Epithelial cell of esophagus (primary cell): ENCODE measurements at regions not wholly inside any gene's neighbourhood (a gene's known extent, or its start where the extent isn't known, plus 50 kb on each side); places are given as distances from the start of the nearest gene placed in this dataset.
A peak's percentile ranks its signal among the peaks of the same experiment; 100 is the strongest.

ENCODE experiments used
- DNase-seq: peaks from one replicate; pipeline ENCODE4 v3.0.0; 2010; ENCODE audit warnings: low read depth
- H3K4me3 ChIP-seq: 2 replicates; pipeline ENCODE4 v1.5.1; 2011; ENCODE audit warnings: mild to moderate bottlenecking, low read length, control low read depth
- TF ChIP-seq, protein P1 (sequence below): IDR thresholded peaks from 2 replicates; pipeline ENCODE4 v1.5.1; 2011; ENCODE audit warnings: low read depth, mild to moderate bottlenecking, low read length, control low read depth, inconsistent platforms; ENCODE audit not compliant: insufficient read depth; ENCODE audit errors: missing control alignments

DNA sequence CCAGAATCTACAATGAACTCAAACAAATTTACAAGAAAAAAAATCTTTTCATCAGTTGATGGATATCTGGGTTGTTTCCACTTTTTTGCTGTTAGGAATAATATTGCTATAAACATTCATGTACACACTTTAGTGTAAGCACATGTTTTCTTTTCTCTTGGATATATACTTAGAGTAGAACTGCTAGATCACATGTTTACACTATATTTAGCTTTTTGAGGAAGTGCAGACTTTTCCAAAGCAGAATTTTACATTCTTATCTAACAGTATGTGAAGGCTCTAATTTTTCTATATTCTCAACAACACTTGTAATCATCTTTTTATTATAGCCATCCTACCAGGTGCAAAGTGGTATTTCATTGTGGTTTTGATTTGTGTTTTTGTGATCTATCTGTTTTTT lies 103.6 kb upstream of the RMP24 start:
- no peak overlapping the region for H3K4me3 ChIP-seq
- no peak for DNase-seq
- TF ChIP-seq, protein P1, sequence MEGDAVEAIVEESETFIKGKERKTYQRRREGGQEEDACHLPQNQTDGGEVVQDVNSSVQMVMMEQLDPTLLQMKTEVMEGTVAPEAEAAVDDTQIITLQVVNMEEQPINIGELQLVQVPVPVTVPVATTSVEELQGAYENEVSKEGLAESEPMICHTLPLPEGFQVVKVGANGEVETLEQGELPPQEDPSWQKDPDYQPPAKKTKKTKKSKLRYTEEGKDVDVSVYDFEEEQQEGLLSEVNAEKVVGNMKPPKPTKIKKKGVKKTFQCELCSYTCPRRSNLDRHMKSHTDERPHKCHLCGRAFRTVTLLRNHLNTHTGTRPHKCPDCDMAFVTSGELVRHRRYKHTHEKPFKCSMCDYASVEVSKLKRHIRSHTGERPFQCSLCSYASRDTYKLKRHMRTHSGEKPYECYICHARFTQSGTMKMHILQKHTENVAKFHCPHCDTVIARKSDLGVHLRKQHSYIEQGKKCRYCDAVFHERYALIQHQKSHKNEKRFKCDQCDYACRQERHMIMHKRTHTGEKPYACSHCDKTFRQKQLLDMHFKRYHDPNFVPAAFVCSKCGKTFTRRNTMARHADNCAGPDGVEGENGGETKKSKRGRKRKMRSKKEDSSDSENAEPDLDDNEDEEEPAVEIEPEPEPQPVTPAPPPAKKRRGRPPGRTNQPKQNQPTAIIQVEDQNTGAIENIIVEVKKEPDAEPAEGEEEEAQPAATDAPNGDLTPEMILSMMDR: no peak

DNA sequence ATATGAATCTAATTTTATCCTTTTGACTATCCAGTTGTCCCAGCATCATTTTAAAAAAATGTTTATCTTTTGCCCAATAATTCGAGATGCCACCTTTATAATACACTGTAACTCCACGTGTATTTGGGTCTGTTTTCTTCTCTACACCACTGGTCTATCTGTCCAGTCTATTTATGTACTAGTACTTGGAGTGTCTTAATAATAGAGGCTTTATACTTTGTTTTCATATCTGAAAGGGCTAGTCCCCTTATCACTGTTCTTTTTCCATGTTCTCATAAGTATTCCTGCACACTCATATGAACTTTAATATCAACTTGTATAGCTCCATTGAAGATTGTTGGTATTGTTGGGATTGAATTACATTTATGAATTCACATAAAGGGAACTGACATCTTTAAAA lies 101.1 kb upstream of the RMP24 start:
- TF ChIP-seq, protein P1: no peak
- H3K4me3 ChIP-seq: no peak overlapping the region
- no peak for DNase-seq

DNA sequence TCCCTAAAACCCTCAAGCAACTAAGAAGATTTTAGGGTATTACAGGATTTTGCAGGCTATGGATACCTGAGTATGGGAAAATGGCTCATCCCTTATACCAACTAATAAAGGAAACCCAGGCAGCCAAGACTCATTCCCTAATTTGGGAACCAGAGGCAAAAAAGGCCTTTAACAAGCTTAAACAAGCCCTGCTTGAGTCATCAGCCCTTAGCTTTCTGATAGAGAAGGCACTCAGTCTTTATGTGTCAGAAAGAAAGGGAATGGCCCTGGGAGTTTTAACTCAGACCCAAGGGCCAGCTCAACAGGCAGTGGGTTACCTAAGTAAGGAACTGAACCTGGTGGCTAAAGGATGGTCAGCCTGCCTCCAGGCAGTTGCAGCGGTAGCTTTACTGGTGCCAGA lies 96.9 kb upstream of the RMP24 start:
- TF ChIP-seq, protein P1: no peak
- no peak overlapping the region for H3K4me3 ChIP-seq
- peak; percentile 95 for DNase-seq

DNA sequence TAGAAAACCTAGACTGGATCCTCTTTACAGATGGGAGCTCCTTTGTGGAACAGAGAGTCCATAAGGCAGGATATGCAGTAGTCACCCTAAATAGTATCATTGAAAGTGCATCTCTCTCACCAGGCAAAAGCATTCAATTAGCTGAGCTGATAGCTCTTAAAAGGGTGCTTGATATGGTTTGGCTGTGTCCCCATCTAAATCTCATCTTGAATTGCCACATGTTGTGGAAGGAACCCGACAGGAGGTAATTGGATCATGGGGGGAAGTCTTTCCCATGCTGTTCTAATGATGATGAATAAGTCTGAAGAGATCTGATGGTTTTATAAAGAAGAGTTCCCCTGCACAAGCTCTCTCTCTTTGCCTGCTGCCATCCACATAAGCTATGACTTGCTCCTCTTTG lies 96.2 kb upstream of the RMP24 start:
- TF ChIP-seq, protein P1: no peak
- no peak for DNase-seq
- H3K4me3 ChIP-seq: no peak overlapping the region

DNA sequence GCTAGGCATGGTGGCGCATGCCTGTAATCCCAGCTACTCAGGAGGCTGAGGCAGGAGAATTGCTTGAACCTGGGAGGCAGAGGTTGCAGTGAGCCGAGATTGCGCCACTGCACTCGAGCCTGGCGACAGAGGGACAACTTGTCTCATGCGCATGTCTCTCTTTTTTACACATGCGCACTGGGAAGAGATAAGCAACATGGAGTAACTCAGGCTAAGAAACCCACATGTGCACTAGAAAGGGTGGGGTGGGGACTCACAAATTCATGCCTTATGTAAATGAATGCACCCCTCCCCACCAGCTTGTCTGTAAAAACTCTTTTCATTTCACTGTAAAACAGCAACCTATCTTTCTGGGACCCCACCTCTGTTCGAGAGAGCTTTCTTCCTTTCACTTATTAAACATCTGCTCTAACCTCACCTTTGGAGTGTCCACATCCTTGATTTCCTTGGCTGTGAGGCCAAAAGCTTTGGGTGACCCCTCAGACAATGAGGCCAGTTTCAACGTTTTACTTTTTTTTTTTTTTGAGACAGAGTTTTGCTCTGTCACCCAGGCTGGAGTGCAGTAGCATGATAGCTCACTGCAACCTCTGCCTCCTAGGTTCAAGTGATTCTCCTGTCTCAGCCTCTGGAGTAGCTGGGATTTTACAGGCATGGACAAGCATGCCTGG lies 91.6 kb upstream of the RMP24 start:
- TF ChIP-seq, protein P1: no peak
- no peak overlapping the region for H3K4me3 ChIP-seq
- no peak for DNase-seq

DNA sequence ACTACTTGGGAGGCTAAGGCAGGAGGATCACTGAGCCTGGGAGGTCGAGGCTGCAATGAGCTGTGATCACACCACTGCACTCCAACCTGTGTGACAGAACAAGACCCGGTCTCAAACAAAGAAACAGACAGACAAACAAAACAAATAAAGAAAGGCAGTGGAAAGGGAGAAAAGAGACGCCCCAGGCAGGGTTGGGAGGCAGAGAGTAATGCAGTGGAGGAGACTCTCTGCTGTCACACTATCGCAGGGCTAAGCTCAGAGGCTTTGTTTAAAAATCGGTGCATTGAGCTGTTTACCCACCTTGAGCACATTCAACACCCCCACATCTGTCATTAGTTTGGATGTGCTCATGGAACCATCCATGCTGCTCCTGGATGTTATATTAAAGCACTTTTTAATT lies 84.2 kb upstream of the RMP24 start:
- no peak overlapping the region for H3K4me3 ChIP-seq
- DNase-seq: no peak
- TF ChIP-seq, protein P1: no peak

DNA sequence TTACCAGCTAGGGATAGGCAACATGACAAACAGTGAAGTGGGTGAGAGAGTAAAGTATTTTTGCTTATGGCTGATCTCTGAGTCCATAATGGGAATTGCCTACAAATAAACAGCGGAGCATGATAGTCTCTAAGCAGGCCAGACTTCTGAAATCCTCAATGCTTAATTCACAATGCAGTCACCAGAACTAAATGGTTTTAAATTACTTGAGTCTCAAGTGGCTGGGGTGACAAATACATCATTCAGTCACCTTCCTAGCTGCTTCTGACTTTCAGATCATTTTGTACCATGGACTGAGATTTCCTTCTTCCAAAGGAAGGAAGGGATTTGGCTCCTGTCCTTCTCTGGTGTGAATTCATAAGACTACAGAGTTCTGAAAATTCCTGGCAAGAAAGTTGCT lies 82.8 kb upstream of the RMP24 start:
- TF ChIP-seq, protein P1: no peak
- H3K4me3 ChIP-seq: no peak overlapping the region
- no peak for DNase-seq
